HEK293 (cell line): ENCODE measurements at regions not wholly inside any gene's neighbourhood (a gene's known extent, or its start where the extent isn't known, plus 50 kb on each side); places are given as distances from the start of the nearest gene placed in this dataset.

Experiments used
- CTCF ChIA-PET: fragments of 350-600 bp; formaldehyde crosslinking; extraction: SDS; loops from one replicate; lab custom pipeline; 2021; ENCODE audit warnings: antibody characterized with exemption; lab: Yijun Ruan, JAX
- POLR2A ChIA-PET: fragments of 300-600 bp; formaldehyde crosslinking; extraction: SDS; loops from one replicate; lab custom pipeline; 2020; ENCODE audit warnings: antibody characterized with exemption, inconsistent platforms; lab: Yijun Ruan, JAX
- H3K27ac ChIP-seq: fragments of 200-500 bp; sonication (Bioruptor generic); 2 replicates; pipeline ENCODE4 v1.5.1; 2014; ENCODE audit warnings: low read depth, low read length, control low read depth, inconsistent platforms; ENCODE audit errors: extremely low read depth
- H3K36me3 ChIP-seq, 2 experiments: fragments of 200-500 bp in 1 of 2; sonication (Bioruptor generic) in 1 of 2; 1 replicate in 1 of 2; 2 replicates in 1 of 2; pipeline ENCODE4 v1.5.1; 2014 to 2017; ENCODE audit warnings: inconsistent platforms in 2 of 2, low read length in 2 of 2; ENCODE audit not compliant: control insufficient read depth in 2 of 2, insufficient read depth in 1 of 2
- H3K4me1 ChIP-seq: fragments of 200-500 bp; sonication (Bioruptor generic); 2 replicates; pipeline ENCODE4 v1.5.1; 2014; ENCODE audit warnings: mild to moderate bottlenecking, low read length, inconsistent platforms; ENCODE audit not compliant: control insufficient read depth, insufficient read depth
- H3K4me3 ChIP-seq: 2 replicates; pipeline ENCODE4 v1.5.1; 2011; ENCODE audit warnings: low read depth, mild to moderate bottlenecking, control low read depth, low read length, moderate library complexity
- H3K9me3 ChIP-seq: fragments of 200-500 bp; sonication (Bioruptor generic); 2 replicates; pipeline ENCODE4 v1.5.1; 2014; ENCODE audit warnings: low read depth, low read length, inconsistent platforms; ENCODE audit not compliant: control insufficient read depth, insufficient read depth
- KLF10 ChIP-seq: fragments of 450-650 bp; IDR thresholded peaks from 2 replicates; pipeline ENCODE4 v1.5.1; 2018; ENCODE audit warnings: missing biosample characterization, mild to moderate bottlenecking, missing genetic modification characterization
- KLF9 ChIP-seq: fragments of 450-650 bp; formaldehyde crosslinking; IDR thresholded peaks from 2 replicates; pipeline ENCODE4 v1.5.1; 2016; ENCODE audit warnings: missing biosample characterization, missing genetic modification characterization, low read depth
- SCRT2 ChIP-seq: fragments of 450-650 bp; formaldehyde crosslinking; IDR thresholded peaks from 2 replicates; pipeline ENCODE4 v1.5.1; 2016; ENCODE audit warnings: missing biosample characterization, missing genetic modification characterization
- SETDB1 ChIP-seq: IDR thresholded peaks from one replicate; pipeline ENCODE4 v1.6.1; 2017; ENCODE audit warnings: mild to moderate bottlenecking, low read length, moderate library complexity, mixed read lengths; ENCODE audit not compliant: insufficient read length
- TCF7L2 ChIP-seq: IDR thresholded peaks from 2 replicates; pipeline ENCODE4 v1.6.1; 2011; ENCODE audit warnings: low read depth, mild to moderate bottlenecking, inconsistent platforms, low read length, moderate library complexity, borderline replicate concordance
- TRIM28 ChIP-seq: IDR thresholded peaks from 2 replicates; pipeline ENCODE4 v1.6.1; 2011; ENCODE audit warnings: low read length, control low read depth, borderline replicate concordance
- WT1 ChIP-seq: fragments of 450-650 bp; formaldehyde crosslinking; IDR thresholded peaks from 2 replicates; pipeline ENCODE4 v1.5.1; 2016; ENCODE audit warnings: missing biosample characterization, missing genetic modification characterization
- ZBTB48 ChIP-seq: fragments of 450-650 bp; formaldehyde crosslinking; IDR thresholded peaks from 2 replicates; pipeline ENCODE4 v1.5.1; 2016; ENCODE audit warnings: missing biosample characterization, missing genetic modification characterization
- ZFP3 ChIP-seq: fragments of 450-650 bp; formaldehyde crosslinking; IDR thresholded peaks from 2 replicates; pipeline ENCODE4 v1.5.1; 2016; ENCODE audit warnings: low read depth, missing biosample characterization, missing genetic modification characterization
- ZNF175 ChIP-seq: fragments of 450-650 bp; formaldehyde crosslinking; IDR thresholded peaks from 2 replicates; pipeline ENCODE4 v1.5.1; 2016; ENCODE audit warnings: missing biosample characterization, missing genetic modification characterization
- ZNF211 ChIP-seq: fragments of 450-650 bp; formaldehyde crosslinking; IDR thresholded peaks from 2 replicates; pipeline ENCODE4 v1.5.1; 2016; ENCODE audit warnings: low read depth, missing biosample characterization, missing genetic modification characterization
- ZNF302 ChIP-seq: fragments of 450-650 bp; formaldehyde crosslinking; IDR thresholded peaks from 2 replicates; pipeline ENCODE4 v1.5.1; 2016; ENCODE audit warnings: missing biosample characterization, missing genetic modification characterization, low read depth
- ZNF48 ChIP-seq: fragments of 450-650 bp; formaldehyde crosslinking; IDR thresholded peaks from 2 replicates; pipeline ENCODE4 v1.5.1; 2016; ENCODE audit warnings: missing biosample characterization, missing genetic modification characterization
- ZNF514 ChIP-seq: fragments of 450-650 bp; formaldehyde crosslinking; IDR thresholded peaks from 2 replicates; pipeline ENCODE4 v1.5.1; 2016; ENCODE audit warnings: missing biosample characterization, missing genetic modification characterization
- ZNF549 ChIP-seq: fragments of 450-650 bp; IDR thresholded peaks from 2 replicates; pipeline ENCODE4 v1.5.1; 2018; ENCODE audit warnings: missing biosample characterization, missing genetic modification characterization, mild to moderate bottlenecking, inconsistent platforms, moderate library complexity
- ZNF571 ChIP-seq: fragments of 450-650 bp; formaldehyde crosslinking; IDR thresholded peaks from 2 replicates; pipeline ENCODE4 v1.5.0; 2017; ENCODE audit warnings: missing biosample characterization, missing genetic modification characterization
- ZNF747 ChIP-seq: fragments of 450-650 bp; formaldehyde crosslinking; IDR thresholded peaks from 2 replicates; pipeline ENCODE4 v1.5.1; 2016; ENCODE audit warnings: missing biosample characterization, missing genetic modification characterization
- ZNF76 ChIP-seq: fragments of 450-650 bp; formaldehyde crosslinking; IDR thresholded peaks from 2 replicates; pipeline ENCODE4; 2016; ENCODE audit warnings: low read depth, missing biosample characterization, missing genetic modification characterization, borderline replicate concordance
- ZNF792 ChIP-seq: fragments of 450-650 bp; formaldehyde crosslinking; IDR thresholded peaks from 2 replicates; pipeline ENCODE4 v1.5.1; 2016; ENCODE audit warnings: missing biosample characterization, missing genetic modification characterization
- ZSCAN23 ChIP-seq: fragments of 450-650 bp; formaldehyde crosslinking; IDR thresholded peaks from 2 replicates; pipeline ENCODE4 v1.5.1; 2016; ENCODE audit warnings: missing biosample characterization, missing genetic modification characterization
- ZSCAN4 ChIP-seq: fragments of 450-650 bp; formaldehyde crosslinking; IDR thresholded peaks from 2 replicates; pipeline ENCODE4 v1.5.1; 2017; ENCODE audit warnings: missing biosample characterization, missing genetic modification characterization

DNA sequence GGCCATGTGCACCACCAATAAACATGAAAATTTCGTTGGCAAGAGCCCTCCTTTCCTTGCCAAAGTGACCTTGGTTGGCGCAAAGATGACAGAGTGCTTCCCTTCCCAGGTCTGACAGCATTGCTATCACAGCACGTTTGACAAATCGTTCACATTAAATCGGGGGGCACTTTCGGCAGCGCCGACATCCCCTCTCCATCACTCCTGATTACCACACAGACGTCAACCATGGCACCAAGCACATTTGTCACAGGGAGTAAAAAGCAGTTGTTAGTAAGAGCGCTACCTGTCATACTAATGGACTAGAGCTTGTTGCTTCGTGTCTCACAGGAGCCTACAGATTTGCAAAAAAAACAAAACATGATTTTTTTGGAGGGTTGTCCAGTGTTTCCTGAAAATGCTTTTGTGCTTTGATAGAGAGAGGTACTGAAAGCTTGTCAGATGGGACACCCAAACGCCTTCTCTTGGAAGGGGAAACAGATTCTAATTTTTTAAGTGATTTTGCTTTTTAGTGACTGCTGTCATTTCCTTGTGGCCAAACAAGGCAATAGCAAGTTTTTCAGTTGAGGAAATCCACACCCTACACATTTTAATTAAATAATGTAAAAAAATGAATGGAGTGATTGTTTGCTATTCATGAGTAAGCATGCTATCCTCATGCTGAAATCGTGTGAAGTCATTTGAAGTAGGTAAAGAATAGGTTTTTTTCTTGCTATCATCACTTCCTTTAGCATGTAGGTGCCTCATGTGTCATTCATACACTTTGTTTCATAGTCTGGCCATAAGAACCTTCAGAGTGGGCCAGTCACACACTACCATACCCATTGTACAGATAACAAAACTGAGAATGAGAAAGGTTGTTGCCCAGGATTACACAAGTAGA, 682.8 kb upstream of the WWC1 start:
- POLR2A ChIA-PET, result no interaction called here
- Histone ChIP-seq H3K4me1 (no peaks in the 10 kb centered on the region), H3K36me3 (no peaks in the 10 kb centered on the region), H3K9me3 (no peaks in the 10 kb centered on the region), H3K4me3 (no peak overlapping the region), H3K27ac (no peak overlapping the region)
- CTCF ChIA-PET, result no interaction called here
- TF ChIP-seq ZNF549 (tag by site-specific recombination) (no peak), ZSCAN4 (tag by site-specific recombination) (no peak), ZNF48 (tag by site-specific recombination) (no peak), SETDB1 (no peak), ZNF571 (tag by site-specific recombination) (no peak), ZNF747 (tag by site-specific recombination) (no peak), ZNF302 (no peak), ZNF211 (tag by site-specific recombination) (no peak), ZNF76 (tag by site-specific recombination) (no peak), SCRT2 (no peak), ZNF792 (no peak), ZSCAN23 (tag by site-specific recombination) (no peak)

DNA sequence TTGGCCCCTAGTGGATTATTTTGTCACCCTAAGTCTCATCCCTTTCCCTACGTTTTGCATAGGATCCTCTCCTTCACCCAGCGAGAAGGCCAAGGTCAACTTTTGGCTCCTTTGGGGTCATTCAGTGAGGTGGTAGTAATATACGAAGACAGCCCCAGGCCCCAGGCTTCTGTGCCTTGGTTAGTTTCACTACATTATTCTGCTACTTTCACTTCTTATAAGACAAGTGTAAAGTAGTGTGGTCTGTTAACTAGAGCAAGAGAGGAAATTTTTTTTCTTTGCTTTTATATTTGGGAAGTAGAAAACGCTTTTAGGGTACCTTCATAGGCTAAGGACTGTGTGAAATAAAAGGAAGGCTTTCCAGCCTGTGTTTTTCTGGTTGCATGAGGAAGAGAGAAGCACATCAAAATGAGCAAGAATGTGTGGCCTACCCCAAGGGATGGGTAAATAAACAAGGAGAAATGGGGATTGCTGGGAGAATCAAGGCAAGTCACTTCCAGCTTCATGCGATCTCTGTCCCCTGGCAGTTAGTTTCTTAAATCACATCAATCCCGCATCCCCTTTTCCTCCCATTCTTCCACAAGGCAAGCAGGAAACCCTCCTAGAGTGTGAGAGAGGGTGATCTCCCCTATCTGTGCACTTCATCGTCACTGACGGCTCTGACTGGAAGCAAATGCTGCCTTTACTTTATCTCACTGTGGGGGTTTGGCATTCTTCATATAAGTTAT, 677.0 kb upstream of the WWC1 start:
- H3K4me1 ChIP-seq, result no peaks in the 10 kb centered on the region
- no peak overlapping the region for H3K4me3 ChIP-seq
- TF ChIP-seq KLF10 (tag by site-specific recombination), result no peak
- H3K9me3 ChIP-seq, result no peaks in the 10 kb centered on the region
- ChIA-PET POLR2A (no interaction called here), CTCF (interaction anchor here (0.7 kb wide), 1 partner anchor 574 kb away, joined by 4 read pairs; no protein-coding TSS in a partner anchor)
- no peak overlapping the region for H3K27ac ChIP-seq
- H3K36me3 ChIP-seq, result no peaks in the 10 kb centered on the region

- ChIA-PET CTCF (no interaction called here), POLR2A (no interaction called here)
- no peaks in the 10 kb centered on the region for H3K9me3 ChIP-seq
- H3K4me1 ChIP-seq, result no peaks in the 10 kb centered on the region
- no peak overlapping the region for H3K4me3 ChIP-seq
- H3K27ac ChIP-seq, result no peak overlapping the region
- TF ChIP-seq KLF9 (tag by site-specific recombination), result no peak
- no peak for TF ChIP-seq TRIM28
- TF ChIP-seq ZFP3 (tag by site-specific recombination), result no peak
- no peak for TF ChIP-seq ZBTB48 (tag by site-specific recombination)
- no peak for TF ChIP-seq ZNF514 (tag by site-specific recombination)
- no peak for TF ChIP-seq WT1 (tag by site-specific recombination)
- no peak for TF ChIP-seq ZNF175 (tag by site-specific recombination)
- no peak for TF ChIP-seq TCF7L2
- H3K36me3 ChIP-seq, result no peaks in the 10 kb centered on the region
These were observed 675.2 kb upstream of the WWC1 start for GRCh38 chr5:167616043-167616890.
